PC-9 (cell line): ENCODE measurements at regions not wholly inside any gene's neighbourhood (a gene's known extent, or its start where the extent isn't known, plus 50 kb on each side); places are given as distances from the start of the nearest gene placed in this dataset.

Experiments used
- EZH2 ChIP-seq: fragments of 200-600 bp; sonication (generic); IDR thresholded peaks from 2 replicates; pipeline ENCODE4 v1.8.0; 2017; ENCODE audit warnings: antibody characterized with exemption, low read depth
- TF ChIP-seq, protein P1 (sequence below): fragments of 200-600 bp; sonication (generic); conservative IDR thresholded peaks from 2 replicates; pipeline ENCODE4 v1.6.1; 2017; ENCODE audit warnings: mixed run types, antibody characterized with exemption, mild to moderate bottlenecking, moderate library complexity

DNA sequence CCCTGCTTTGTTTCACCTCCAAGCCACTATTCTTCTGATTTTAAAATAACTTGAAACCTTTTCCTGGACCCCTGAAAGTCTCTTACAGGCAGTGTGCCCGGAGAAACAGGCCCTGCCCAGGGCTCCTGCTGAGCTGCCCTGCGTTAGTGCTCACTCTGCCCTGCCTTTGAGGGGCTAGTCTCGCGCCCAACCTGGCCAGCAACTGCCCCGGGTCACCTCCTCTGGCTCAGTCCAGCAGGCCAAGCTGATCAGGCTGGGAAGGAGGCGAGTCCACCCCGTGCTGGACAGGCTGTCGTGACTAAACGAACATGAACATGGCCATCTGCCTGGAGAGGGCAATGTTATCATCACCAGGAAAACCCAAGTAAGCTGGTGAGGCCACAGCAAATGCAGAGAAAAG lies 245.4 kb downstream of the ANKRD60 start:
- TF ChIP-seq, protein P1, sequence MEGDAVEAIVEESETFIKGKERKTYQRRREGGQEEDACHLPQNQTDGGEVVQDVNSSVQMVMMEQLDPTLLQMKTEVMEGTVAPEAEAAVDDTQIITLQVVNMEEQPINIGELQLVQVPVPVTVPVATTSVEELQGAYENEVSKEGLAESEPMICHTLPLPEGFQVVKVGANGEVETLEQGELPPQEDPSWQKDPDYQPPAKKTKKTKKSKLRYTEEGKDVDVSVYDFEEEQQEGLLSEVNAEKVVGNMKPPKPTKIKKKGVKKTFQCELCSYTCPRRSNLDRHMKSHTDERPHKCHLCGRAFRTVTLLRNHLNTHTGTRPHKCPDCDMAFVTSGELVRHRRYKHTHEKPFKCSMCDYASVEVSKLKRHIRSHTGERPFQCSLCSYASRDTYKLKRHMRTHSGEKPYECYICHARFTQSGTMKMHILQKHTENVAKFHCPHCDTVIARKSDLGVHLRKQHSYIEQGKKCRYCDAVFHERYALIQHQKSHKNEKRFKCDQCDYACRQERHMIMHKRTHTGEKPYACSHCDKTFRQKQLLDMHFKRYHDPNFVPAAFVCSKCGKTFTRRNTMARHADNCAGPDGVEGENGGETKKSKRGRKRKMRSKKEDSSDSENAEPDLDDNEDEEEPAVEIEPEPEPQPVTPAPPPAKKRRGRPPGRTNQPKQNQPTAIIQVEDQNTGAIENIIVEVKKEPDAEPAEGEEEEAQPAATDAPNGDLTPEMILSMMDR: no peak
- TF ChIP-seq EZH2: no peak
